22Rv1 (cell line): ENCODE measurements at regions not wholly inside any gene's neighbourhood (a gene's known extent, or its start where the extent isn't known, plus 50 kb on each side); places are given as distances from the start of the nearest gene placed in this dataset.

Source experiments
- ZFX ChIP-seq: fragments of 450-650 bp; IDR thresholded peaks from 2 replicates; pipeline ENCODE4 v1.6.1; 2017; ENCODE audit warnings: antibody characterized with exemption, borderline replicate concordance
- TF ChIP-seq, protein P1 (sequence below): fragments of 450-650 bp; IDR thresholded peaks from 2 replicates; pipeline ENCODE4 v1.5.1; 2017; ENCODE audit warnings: mild to moderate bottlenecking

DNA sequence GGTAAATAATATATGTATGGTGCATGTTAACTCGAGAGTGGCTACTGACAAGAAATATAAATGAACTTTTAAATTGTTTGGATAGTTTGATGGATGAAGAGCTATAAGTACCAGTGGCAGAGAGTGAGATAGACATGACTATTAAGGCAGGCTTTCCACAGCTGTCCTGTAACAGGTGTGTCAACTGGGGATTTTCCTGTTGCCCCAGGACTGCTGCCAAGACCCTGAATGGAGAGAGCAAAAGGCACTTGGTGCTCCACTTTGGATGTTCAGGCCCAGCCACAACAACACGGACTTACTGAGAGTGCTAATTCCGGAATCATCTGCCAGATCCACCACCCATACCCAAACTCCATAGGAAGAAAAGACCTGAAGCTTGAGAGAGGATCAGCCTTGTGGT is 215.1 kb downstream of the SEC61B start:
- TF ChIP-seq, protein P1, sequence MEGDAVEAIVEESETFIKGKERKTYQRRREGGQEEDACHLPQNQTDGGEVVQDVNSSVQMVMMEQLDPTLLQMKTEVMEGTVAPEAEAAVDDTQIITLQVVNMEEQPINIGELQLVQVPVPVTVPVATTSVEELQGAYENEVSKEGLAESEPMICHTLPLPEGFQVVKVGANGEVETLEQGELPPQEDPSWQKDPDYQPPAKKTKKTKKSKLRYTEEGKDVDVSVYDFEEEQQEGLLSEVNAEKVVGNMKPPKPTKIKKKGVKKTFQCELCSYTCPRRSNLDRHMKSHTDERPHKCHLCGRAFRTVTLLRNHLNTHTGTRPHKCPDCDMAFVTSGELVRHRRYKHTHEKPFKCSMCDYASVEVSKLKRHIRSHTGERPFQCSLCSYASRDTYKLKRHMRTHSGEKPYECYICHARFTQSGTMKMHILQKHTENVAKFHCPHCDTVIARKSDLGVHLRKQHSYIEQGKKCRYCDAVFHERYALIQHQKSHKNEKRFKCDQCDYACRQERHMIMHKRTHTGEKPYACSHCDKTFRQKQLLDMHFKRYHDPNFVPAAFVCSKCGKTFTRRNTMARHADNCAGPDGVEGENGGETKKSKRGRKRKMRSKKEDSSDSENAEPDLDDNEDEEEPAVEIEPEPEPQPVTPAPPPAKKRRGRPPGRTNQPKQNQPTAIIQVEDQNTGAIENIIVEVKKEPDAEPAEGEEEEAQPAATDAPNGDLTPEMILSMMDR, result no peak
- TF ChIP-seq ZFX, result no peak
